NCI-H187 (cell line): ENCODE measurements at regions not wholly inside any gene's neighbourhood (a gene's known extent, or its start where the extent isn't known, plus 50 kb on each side); places are given as distances from the start of the nearest gene placed in this dataset.

ENCODE experiments used
- DNase-seq, 2 experiments: peaks; one replicate each; lab custom pipeline; 2025; lab: John Stamatoyannopoulos, UW

- no peak for DNase-seq
Observed at GRCh38 chr6:40973304-40973703, 65.7 kb downstream of the UNC5CL start.

DNA sequence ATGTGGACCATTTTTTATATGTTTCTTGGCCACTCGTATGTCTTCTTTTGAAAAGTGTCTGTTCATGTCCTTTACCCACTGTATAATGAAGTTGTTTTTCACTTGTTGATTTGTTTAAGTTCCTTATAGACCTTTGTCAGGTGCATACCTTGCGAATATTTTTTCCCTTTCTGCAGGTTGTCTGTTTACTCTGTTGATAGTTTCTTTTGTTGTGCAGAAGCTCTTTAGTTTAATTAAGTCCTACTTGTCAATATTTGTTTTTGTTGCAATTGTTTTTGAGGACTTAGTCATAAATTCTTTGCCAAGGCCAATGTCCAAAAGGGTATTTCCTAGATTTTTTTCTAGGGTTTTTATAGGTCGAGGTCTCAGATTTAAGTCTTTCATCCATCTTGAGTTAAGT lies 66.2 kb downstream of the UNC5CL start:
- no peak for DNase-seq

- no peak for DNase-seq
Observed at GRCh38 chr6:40972190-40972589, 66.8 kb downstream of the UNC5CL start.

DNA sequence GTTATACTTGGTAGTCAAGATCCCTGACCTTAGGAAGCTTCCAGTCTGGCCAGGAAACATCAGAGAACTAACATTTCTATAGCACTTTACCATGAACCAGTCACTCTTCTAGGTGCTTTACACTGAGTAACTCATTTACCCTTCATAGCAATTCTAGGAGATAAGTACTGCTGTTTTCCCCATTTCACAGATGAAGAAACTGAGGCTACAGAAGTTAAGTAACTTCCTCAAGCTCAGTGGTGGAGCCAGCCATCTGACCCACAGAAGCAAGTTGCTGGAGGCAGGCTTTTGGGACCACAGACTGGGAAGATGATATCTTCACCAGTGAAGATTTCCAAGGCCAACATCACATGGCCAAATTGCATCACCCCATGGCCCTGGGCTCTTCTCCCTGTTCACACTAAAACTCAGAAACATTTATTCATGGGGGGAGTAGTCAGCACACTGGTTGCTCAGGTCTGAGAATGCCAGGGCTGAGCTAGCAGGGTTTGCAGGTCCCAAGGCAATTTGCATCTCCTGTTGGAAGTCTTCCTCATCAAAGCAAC lies 70.3 kb downstream of the UNC5CL start:
- DNase-seq: no peak

- DNase-seq: no peak
Observed at GRCh38 chr6:40966860-40967259, 72.2 kb downstream of the UNC5CL start.

DNA sequence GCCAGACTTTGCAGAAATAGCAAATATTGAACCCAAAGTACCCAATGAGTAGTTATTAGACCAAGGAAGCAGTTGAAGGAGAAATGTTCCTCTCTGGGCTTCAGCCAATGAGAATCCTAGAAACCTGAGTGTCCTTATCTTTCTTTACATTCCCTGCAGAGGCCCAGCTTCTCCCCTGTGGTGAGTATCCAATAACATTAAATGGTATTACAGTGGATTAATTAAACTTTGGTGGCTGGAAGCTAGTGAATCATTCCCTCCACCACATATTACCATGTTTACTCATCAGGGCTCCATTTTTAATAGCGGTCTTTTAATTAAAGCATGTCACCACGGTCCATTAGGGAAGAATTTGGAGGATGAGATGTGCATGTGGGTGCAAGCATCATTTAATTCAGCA lies 74.0 kb downstream of the UNC5CL start:
- DNase-seq: no peak

- DNase-seq: no peak
Observed at GRCh38 chr6:40963019-40963418, 76.0 kb downstream of the UNC5CL start.

DNA sequence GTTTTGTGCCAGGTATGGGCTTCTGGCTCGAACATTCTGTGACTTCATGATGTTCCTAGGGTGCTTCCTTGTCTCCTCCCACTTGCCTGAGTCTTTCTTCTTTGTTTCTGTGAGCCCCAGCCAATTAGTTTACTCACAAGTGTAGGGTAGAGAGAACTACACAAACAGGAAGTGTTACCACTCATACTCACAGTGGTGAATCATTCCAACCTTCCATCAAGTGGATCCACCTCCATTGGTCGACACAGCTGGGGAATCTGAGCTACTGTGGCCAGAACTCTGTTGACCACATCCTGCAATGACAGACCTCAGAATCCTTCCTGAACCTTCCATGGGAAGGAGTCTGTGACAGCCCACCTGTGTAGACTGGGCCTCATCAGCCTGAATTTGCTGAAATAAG lies 76.8 kb downstream of the UNC5CL start:
- no peak for DNase-seq

GRCh38 chr6:40961831-40962230 lies 77.2 kb downstream of the UNC5CL start:
- DNase-seq: no peak

DNA sequence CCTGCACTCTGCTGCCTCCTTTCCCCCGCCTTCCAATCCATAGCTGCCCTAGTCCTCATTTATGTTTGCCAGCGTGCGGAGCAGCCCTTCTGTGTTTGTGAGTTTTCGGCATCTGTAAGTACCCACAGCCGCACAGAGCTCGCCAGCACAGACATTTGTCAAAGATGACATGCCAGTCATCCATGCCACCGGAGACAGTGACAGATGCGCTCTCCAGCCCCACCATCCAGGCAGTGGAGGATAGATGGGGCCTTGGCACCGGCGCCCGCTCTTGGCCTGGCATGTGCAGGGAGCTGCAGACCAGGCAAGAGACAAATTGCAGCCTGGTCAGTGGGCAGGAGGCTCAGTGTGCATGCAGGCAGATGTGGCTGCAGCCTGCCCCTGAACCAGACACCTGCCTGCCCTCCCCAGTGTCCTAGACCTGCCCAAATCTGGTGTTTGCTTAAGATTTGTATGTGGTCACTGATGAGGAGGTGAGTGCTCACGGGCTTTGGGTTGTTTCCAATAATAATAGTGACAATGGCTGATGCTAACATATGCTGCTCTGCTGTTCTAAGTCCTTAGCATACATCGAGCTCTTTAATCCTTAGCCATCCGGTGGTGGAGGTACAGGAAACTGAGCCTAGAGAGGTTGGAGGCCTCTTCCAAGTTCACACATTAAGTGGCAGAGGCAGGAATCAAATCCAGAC lies 78.1 kb downstream of the UNC5CL start:
- no peak for DNase-seq

DNA sequence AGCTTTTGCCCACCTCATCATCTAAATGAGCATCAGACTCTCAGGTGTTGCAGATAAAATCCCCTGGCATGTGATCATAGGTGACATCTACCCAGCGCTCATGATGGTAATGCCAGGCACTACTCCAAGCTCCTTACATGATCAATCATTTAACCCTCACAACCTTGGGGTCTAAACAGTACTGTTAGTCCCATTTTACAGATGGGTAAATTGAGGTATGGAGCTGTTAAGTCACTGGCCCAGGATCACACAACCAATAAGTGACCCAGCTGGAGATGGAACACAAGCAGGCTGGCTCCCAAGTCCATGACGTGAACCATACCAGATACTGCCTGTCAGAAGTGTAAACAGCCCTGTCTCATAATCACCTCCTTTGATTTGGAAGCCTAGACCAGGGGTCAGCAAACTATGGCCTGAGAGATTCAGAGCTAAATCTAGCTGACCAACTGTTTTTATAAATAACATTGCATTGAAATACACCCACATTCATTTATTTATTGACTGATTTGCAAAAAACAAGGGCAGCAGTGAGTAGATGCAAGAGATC lies 79.2 kb downstream of the UNC5CL start:
- no peak for DNase-seq

GRCh38 chr6:40958738-40959137 lies 80.3 kb downstream of the UNC5CL start:
- DNase-seq: no peak

DNA sequence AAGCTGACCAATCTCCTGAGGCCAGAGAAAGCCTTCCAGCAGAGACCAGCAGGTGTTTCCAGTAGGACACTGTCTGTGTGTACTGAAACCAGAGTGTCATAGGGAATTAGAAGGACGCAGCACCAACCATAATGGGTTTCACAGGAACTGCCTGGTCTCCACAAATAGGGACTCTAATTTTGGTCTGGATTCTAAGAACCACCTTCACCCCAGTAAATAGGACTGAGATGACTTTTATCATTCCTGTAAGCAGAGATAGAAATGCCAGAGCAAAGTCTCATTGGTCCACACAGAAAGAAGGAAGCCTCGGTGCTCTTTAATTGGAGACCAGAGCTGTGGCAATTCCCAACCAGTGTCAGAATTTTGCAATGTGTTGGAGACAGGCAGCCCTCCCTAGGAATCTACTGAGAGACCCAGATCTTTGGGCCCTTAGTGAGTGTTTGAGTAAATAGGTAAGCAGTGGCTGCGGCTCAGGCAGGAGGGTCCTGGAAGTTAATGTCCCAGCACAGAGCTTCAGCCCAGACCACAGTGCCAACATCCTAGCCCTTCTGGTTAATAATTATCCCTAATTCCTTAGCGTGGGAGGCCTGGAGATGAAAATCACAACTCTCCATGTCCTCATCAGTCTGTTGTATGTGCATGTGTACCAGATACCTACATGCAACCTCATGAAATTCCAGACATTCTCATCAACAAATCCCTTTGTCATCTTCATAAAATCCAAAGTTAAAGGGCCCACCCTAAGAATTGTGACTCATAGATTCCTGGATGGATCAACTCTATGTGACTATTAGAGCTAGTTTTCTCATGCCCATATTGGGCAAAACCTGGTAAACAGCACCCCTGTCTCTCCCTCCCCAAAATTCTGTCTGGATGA lies 81.2 kb downstream of the UNC5CL start:
- no peak for DNase-seq

GRCh38 chr6:40956936-40957335 lies 82.1 kb downstream of the UNC5CL start:
- no peak for DNase-seq

GRCh38 chr6:40955178-40955545 lies 83.9 kb downstream of the UNC5CL start:
- no peak for DNase-seq

- no peak for DNase-seq
Observed at GRCh38 chr6:40954446-40955177, 84.4 kb downstream of the UNC5CL start.

DNA sequence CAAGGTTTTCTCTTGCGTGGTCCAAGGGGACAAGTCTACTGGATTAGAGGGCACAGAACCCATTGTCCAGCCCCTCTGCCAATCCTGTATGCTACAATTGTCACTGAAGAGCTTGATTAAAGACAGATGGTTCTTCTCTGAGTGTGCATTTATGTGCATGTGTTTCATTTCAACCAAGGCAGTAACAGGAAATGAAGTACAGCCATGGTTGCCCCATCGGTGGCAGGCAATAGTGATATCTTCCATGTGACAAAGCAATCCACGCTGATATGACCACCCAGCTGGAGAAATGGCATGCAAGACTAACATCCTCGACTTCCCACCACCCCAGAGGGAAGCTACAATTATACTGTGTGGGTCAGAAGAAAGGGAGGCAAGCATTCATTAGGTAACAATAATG lies 85.5 kb downstream of the UNC5CL start:
- DNase-seq: no peak

- DNase-seq: no peak
Observed at GRCh38 chr6:40950986-40951698, 87.9 kb downstream of the UNC5CL start.

DNA sequence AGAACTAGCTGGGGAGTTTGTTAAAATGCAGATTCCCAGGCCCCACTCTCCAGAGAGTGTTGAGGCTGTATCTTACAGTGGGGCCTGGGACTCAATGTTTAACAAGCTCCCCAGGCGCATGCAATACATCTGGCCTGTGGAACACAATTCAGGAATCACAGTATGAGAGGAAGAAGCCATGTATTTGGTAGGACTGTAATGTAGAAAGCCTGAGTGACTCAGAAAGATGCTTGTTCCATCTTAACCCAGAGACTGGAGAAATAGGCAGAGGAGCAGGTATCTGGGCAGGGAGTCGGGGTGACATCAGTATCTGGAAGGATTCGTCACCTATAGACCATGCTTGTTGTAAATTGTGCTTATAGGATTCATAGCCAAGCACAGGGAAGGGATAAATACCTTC lies 90.5 kb downstream of the UNC5CL start:
- no peak for DNase-seq

DNA sequence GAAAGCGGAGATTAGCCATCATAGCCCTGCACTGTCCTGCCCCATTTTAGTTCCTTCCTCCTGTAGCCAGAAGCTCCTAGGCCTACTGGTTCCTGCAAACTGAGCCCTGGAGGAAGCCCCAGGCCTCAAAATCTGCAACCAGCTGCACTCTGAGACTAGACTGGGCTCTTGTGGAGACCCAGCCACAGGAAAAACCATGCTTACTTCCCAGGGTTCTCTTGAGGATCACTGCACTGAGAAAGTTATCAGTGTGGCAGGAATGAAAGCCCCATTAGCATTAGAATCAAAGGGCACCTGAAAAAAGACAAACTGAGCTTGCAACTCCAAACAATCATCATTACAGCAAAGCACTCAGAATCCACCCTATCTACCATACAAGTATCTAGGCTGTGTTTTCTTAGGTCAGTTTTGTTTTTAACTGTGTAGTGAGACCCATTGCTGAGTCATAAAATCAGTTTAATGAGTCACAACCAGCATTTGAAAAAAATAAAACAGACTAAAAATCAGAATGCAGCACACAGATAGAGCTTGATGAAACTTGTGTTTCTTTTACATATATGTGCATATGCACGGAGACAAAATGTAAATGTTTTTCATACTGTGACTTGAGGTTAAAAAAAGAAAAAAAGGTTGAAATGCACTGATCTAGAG lies 91.0 kb downstream of the UNC5CL start:
- no peak for DNase-seq

DNA sequence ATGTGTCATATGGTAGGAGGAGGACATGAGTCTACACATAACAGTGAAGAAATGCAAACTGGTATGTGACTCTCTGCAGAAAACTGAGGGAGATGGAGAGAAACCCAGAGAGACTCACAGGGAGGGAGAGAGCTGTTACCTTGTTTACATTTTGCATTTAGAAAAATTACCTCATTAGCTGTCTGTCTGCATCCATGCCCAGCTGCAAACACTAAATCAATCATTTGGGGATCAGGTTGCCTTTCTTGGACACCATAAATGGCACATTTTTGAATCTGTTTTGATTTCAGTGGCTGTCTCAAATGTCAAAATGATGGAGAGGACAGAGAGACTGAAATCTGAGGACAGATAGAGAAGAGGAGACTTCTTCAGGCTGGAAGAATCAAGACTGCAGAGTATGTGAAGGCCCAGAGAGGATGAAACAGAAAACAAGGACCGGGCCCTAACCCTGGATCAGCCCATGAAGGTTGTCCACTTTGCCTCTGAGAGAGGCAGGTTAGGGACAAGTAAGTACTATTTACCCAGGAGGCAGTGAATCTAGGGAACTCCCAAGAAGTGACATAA lies 92.2 kb downstream of the UNC5CL start:
- DNase-seq: no peak
